DND-41 (cell line): ENCODE measurements at regions not wholly inside any gene's neighbourhood (a gene's known extent, or its start where the extent isn't known, plus 50 kb on each side); places are given as distances from the start of the nearest gene placed in this dataset.

Experiments
- EZH2 ChIP-seq: IDR thresholded peaks from 3 replicates; pipeline ENCODE4 v1.6.1; 2012; ENCODE audit warnings: borderline replicate concordance, low read depth, mild to moderate bottlenecking, moderate library complexity, low read length, inconsistent platforms; ENCODE audit not compliant: severe bottlenecking
- TF ChIP-seq, protein P1 (sequence below): IDR thresholded peaks from 2 replicates; pipeline ENCODE4 v1.5.1; 2012; ENCODE audit warnings: borderline replicate concordance, low read length, moderate library complexity, mild to moderate bottlenecking; ENCODE audit not compliant: poor library complexity, severe bottlenecking; ENCODE audit errors: extremely low read depth

DNA sequence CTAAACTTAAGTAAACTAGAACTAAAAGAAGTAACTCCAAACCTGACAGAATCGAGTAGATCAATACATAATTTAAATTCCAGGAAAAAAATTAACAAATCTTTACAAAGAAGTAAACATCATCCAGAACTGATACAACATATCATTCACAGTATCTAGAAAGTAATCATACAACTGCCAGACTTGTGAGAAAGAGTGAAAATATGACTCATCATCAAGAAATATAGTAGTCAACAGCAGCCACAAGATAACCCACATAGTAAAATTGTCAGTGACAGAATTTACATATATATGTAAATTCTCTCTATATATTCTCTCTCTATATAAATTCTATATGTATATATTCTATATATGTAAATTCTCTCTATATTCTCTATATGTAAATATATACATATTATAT is 242.8 kb upstream of the RGS17 start:
- TF ChIP-seq, protein P1, sequence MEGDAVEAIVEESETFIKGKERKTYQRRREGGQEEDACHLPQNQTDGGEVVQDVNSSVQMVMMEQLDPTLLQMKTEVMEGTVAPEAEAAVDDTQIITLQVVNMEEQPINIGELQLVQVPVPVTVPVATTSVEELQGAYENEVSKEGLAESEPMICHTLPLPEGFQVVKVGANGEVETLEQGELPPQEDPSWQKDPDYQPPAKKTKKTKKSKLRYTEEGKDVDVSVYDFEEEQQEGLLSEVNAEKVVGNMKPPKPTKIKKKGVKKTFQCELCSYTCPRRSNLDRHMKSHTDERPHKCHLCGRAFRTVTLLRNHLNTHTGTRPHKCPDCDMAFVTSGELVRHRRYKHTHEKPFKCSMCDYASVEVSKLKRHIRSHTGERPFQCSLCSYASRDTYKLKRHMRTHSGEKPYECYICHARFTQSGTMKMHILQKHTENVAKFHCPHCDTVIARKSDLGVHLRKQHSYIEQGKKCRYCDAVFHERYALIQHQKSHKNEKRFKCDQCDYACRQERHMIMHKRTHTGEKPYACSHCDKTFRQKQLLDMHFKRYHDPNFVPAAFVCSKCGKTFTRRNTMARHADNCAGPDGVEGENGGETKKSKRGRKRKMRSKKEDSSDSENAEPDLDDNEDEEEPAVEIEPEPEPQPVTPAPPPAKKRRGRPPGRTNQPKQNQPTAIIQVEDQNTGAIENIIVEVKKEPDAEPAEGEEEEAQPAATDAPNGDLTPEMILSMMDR, result no peak
- no peak for TF ChIP-seq EZH2
